Activated CD8-positive, alpha-beta memory T cell treated with anti-CD3 and anti-CD28 coated beads for 1 hour (primary cell): ENCODE measurements at regions not wholly inside any gene's neighbourhood (a gene's known extent, or its start where the extent isn't known, plus 50 kb on each side); places are given as distances from the start of the nearest gene placed in this dataset.
"Not testable (repeated sequence)": the region's sequence is repeated elsewhere in the genome, so short reads cannot be mapped to it uniquely, and the experiment has no call there.

Experiments used
- DNase-seq, 2 donors: peaks; one replicate each; pipeline ENCODE4 v3.0.0-alpha.2; 2020; ENCODE audit warnings: low read depth in 1 of 2; ENCODE audit errors: extremely low read depth in 1 of 2

DNA sequence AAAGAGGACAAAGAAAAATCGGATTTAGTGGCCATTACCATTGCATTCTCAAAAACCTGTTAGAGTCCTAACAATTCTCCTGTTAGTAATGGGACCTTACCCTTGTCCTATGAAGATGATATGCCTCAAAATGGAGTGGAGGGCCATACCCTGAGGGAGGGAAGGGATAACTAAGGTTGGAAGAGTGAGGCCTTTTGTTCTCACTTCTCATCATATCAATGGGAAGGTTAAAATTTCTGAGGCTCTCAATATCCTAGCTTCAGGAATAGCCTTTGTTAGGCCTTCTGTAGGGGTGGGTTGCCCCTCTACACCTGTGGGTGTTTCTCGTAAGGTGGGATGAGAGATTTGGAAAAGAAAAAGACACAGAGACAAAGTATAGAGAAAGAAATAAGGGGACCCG, 109.4 kb upstream of the SGIP1 start:
- DNase-seq: not testable (repeated sequence)

- DNase-seq: no peak
Measured at GRCh38 chr1:66426239-66426853, 107.6 kb upstream of the SGIP1 start.

DNA sequence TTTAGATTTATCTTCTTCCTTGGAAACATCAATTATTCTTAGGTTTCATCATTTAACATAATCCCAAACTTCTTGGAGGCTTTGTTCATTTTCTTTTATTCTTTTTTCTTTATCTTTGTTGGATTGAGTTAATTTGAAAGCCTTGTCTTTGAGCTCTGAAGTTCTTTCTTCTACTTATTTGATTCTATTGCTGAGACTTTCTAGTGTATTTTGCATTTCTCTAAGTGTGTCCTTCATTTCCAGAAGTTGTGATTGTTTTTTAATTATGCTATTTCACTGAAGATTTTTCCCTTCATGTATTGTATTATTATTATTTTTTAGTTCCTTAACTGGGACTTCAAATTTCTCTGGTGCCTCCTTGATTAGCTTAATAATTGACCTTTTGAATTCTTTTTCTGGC, 103.1 kb upstream of the SGIP1 start:
- DNase-seq: not testable (repeated sequence)

- DNase-seq: no peak
Measured at GRCh38 chr1:66431999-66432398, 102.0 kb upstream of the SGIP1 start.

DNA sequence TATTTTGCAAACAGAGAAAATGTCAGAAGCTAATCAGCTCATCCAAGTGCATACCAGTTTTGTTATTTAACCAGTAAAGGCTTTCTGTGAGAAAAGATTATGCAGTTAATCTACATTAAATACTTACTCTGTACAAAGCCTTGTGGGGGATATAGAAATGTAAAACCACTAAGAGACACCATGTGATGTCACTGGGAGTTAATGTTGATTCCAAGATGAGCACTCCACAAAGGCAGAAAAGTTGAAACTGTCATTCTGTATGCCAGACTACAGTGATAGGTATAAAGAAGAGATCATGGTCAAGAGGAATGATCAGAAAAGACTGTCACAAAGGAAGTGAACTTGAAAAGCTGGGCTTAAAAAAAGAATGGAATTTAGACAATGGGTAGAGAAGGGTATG, 100.3 kb upstream of the SGIP1 start:
- no peak for DNase-seq

GRCh38 chr1:66434096-66434495, 99.9 kb upstream of the SGIP1 start:
- no peak for DNase-seq

- no peak for DNase-seq
Measured at GRCh38 chr1:66435541-66435940, 98.4 kb upstream of the SGIP1 start.

DNA sequence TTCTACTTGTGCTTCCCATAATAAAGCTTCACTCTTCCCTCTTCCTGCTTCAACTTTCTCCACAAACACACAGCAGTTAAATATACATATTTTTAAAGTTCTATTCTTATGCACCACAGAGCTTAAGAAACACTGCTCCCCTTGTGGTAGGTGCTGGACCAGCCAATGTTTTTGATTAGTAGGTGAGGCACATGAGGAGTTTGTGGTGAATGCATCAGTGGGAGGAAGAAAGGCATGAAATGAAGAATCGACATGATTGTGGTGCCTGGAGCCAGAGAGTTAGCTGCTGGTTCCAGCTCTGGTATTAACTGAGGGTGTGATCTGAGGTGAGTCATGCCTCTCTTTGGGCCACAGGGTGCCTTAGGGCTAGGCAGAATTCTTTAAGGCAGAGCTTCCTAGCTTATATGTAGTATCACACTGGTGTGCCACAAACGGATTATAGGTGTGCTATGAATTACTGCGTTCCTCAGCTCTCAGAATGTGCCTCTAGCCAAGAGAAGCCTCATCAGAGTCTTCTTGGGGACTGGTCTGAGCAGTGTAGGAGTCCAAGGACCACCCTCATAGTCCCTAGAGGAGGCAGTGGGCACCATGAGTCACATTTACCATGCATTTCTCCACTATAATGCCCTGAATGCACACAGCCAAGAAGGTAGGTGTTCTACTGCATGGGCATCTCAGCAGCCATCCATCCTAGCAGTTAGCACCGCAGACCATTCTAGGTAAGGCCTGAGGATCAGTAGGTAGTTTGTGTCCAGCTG, 97.4 kb upstream of the SGIP1 start:
- DNase-seq: no peak

DNA sequence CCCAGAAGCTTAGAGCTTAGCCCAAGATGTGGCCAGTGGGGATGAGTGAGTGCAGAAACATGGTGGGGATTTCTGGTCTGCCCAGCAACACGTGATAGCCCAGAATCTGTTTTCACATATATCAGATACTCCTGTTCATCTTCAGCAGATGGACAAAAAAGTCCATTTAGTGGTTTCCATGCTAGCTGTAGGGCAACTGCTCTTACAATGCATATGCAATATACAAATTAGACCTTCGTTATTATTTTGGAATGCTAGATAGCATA, 96.9 kb upstream of the SGIP1 start:
- no peak for DNase-seq

GRCh38 chr1:66438062-66438461, 95.9 kb upstream of the SGIP1 start:
- DNase-seq: no peak

DNA sequence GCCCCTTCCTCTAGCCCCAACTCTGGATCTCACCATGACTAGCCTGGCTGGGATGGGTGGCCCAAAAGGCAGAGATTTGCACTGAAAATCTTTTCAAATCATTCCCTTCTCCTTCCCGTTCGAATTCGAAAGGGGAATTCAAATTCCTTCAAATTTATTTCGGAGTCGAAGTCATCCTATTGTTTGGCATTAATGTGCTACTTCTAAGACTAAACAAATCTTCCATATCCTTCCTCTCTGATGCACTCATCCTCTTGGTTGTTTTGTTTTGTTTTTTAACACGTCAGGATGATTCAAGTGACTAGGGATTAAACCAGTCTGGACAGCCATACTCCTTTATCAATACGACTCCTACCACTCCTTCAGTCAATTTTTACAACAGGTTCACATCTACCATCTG, 95.5 kb upstream of the SGIP1 start:
- no peak for DNase-seq

DNA sequence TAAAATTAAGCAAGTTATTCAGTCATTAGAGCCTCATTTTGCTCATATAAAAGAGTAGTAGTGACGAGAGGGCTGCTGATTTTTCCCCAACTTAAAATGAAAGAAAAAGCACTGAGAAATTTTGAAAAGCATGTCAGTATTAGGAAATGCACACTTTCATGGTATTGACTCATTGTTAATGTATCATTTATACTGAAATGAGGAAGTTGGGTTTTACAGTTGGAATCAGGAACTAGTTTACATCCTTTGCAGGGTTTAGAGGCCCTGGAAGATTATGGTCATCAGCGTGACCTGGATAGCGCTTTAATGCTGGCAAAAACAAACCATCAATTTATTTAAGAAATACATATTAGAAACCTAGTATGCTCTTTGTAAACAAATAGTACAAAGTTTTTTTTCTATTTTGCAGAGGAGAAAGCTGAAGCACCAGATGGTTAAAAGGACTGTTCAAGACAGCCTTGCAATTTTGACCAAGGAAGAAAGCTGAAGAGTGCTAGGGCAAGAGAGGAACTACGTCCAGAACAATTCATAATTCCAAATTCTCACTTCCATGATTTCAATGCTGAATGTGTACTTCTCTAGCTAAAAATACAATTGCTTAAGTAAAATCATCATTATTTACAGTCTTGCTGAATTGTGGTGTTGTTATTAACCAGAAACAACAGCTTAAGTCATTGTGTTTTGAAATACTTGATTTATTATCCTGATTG, 94.8 kb upstream of the SGIP1 start:
- no peak for DNase-seq

DNA sequence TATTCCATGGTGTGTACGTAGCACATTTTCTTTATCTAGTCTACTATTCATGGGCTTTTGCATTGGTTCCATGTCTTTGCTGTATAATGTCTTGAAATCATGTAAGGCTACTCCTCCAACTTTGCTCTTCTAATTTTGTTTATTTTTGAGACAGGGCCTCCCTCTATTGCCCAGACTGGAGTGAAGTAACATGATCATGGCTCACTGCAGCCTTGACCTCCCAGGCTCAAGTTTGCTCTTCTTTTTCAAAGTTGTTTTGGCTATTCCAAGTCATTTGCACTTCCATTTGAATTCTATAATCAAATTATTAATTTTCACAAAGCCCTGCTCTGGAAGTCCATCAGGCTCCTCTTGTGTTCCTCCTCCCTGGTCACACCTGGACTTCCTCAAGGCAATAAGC, 90.2 kb upstream of the SGIP1 start:
- no peak for DNase-seq

DNA sequence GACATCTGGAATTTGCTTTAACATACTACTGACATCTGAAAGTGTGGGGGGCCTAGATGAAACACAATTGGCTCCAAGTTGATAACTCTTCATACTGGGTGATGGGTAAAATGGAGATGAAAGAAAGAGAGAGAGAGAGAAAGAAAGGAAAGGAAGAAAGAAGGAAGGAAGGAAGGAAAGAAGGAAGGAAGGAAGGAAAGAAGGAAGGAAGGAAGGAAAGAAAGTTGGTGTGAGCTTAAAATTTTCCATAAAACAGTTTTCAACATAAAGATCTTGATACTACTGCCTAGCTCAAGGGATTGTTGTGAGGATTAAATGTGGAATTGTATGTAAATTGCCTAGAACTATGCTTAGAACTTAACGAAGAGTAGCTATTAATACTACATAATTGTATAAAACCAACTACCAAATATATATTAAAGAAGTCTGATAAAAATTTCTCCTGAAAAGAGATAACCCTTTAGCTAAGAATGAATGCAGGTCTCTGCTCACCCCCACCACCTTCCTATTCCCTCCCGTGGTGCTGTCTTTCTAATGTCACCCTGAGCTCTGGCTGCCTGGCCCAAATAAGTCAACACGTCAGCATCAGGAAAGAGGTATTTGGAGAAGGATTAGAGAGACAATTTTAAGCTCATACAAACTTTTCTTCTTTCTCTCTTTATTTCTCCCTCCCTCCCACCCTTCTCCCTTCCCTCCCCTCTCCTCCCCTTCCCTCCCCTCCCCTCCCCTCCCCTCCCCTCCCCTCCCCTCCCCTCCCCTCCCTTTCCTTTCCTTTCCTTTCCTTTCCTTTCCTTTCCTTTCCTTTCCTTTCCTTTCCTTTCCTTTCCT, 89.3 kb upstream of the SGIP1 start:
- DNase-seq: no peak

GRCh38 chr1:66445492-66446181, 88.3 kb upstream of the SGIP1 start:
- peak; percentile 15 to 21 for DNase-seq

- DNase-seq: no peak
Measured at GRCh38 chr1:66446261-66447001, 87.5 kb upstream of the SGIP1 start.

- no peak for DNase-seq
Measured at GRCh38 chr1:66450043-66450514, 83.9 kb upstream of the SGIP1 start.

- DNase-seq: no peak
Measured at GRCh38 chr1:66450847-66451246, 83.1 kb upstream of the SGIP1 start.

GRCh38 chr1:66452162-66452561, 81.8 kb upstream of the SGIP1 start:
- DNase-seq: no peak

- DNase-seq: no peak
Measured at GRCh38 chr1:66452982-66453381, 81.0 kb upstream of the SGIP1 start.
